AG09309 (cell line): ENCODE measurements at regions not wholly inside any gene's neighbourhood (a gene's known extent, or its start where the extent isn't known, plus 50 kb on each side); places are given as distances from the start of the nearest gene placed in this dataset.

ENCODE experiments used
- DNase-seq: peaks from one replicate; pipeline ENCODE4 v3.0.0-alpha.2; 2010; ENCODE audit warnings: low read depth
- H3K4me3 ChIP-seq: 2 replicates; pipeline ENCODE4 v1.5.1; 2011; ENCODE audit warnings: mild to moderate bottlenecking, low read depth, low read length, moderate library complexity; ENCODE audit not compliant: control insufficient read depth
- TF ChIP-seq, protein P1 (sequence below): IDR thresholded peaks from 2 replicates; pipeline ENCODE4 v1.5.1; 2011; ENCODE audit warnings: mild to moderate bottlenecking, low read depth, low read length, inconsistent platforms; ENCODE audit not compliant: insufficient read depth, control insufficient read depth; ENCODE audit errors: missing control alignments

DNA sequence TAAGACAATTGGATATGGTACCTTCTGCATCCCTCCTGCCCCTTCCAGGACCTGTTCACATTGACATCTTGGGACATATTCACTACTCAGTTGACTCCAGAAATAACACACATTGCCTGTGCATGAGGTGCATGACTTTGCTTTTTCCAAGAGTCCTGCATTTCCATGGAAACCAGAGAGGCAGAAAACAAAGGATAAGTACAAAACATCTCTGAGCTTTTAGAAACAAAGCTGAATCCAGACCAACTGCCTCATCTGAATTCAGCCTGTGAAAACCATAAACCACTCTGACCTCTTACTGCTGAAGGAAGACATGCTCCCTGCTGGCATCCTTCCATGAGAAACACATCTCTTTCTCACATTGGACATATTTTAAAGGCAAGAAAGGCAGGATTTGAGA lies 695.1 kb downstream of the TAF11L14 start:
- TF ChIP-seq, protein P1, sequence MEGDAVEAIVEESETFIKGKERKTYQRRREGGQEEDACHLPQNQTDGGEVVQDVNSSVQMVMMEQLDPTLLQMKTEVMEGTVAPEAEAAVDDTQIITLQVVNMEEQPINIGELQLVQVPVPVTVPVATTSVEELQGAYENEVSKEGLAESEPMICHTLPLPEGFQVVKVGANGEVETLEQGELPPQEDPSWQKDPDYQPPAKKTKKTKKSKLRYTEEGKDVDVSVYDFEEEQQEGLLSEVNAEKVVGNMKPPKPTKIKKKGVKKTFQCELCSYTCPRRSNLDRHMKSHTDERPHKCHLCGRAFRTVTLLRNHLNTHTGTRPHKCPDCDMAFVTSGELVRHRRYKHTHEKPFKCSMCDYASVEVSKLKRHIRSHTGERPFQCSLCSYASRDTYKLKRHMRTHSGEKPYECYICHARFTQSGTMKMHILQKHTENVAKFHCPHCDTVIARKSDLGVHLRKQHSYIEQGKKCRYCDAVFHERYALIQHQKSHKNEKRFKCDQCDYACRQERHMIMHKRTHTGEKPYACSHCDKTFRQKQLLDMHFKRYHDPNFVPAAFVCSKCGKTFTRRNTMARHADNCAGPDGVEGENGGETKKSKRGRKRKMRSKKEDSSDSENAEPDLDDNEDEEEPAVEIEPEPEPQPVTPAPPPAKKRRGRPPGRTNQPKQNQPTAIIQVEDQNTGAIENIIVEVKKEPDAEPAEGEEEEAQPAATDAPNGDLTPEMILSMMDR, result no peak
- no peak overlapping the region for H3K4me3 ChIP-seq
- DNase-seq, result no peak

DNA sequence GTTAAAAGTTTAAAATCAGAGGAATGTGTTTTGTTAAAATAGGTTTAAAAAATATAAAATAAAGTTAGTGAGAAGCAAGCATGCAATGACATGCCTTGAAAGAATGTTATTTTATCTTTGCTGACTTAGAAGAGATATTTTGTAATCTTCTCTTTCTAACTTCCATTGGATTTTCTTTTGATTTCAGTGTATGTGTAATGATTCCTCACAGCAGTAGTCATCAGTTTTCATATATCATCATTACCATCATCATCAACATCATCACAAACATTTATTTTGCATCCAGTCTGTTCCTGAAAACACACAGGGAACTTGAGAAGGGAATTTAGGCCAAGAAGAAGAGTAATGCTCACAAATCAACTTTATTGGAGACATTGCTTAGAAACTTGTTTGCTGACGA lies 699.6 kb downstream of the TAF11L14 start:
- DNase-seq, result no peak
- TF ChIP-seq, protein P1, result no peak
- H3K4me3 ChIP-seq, result no peak overlapping the region

DNA sequence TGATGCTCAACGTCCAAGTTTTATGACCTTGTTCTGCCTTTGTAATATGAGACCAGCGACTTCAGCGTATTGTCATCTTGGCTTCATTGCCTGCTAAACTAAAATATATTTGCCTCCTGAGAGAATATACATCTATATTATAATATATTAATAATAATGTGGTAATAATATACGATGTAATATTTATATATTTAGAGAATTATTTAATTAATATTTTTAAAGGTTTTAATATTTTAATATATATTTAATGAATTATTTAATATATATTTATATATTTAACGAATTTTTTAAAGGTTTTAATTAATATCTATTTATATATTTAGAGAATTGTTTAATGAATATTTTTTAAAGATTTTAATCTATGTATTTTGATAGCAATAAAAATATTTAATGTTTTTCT lies 700.7 kb downstream of the TAF11L14 start:
- TF ChIP-seq, protein P1, result no peak
- DNase-seq, result no peak
- H3K4me3 ChIP-seq, result no peak overlapping the region

DNA sequence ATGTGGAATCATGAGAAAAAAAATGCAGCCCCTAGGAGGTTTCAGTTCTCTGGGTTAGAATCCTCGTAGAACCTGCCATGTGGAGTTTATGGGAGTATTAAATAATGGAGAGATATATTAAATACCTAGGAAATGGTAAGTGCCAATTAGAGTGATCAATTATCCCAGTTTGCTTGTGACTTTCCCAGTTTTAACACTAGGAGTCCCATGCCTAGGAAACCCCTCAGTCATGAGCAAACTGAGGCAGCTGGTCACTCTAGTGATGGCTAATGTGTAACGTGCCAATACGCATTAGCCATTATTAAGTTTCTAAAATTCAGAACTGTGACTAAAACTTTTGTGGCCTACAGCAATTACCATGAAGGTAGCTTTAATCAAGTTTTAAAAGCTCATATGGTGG lies 720.6 kb downstream of the TAF11L14 start:
- H3K4me3 ChIP-seq, result no peak overlapping the region
- DNase-seq, result no peak
- TF ChIP-seq, protein P1, result no peak

DNA sequence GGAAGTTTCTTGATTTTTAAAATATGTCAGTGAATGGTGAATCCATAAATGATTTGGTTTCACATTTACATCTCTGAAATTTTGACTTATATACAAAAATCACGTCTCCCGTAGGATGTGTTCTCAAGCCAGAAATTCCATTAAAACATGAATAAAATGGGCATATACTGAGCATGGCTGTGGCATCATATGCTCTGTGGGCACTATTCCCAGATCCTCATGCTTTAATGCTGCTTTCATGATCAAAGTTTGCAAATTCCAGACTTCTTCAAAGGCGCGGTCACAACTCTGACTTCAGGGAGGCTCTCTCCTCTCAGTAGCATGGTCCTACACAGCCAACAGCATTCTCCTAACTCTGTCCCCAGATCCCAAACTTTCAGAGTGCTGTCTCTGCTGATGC lies 723.2 kb downstream of the TAF11L14 start:
- no peak for DNase-seq
- TF ChIP-seq, protein P1, result no peak
- H3K4me3 ChIP-seq, result no peak overlapping the region

DNA sequence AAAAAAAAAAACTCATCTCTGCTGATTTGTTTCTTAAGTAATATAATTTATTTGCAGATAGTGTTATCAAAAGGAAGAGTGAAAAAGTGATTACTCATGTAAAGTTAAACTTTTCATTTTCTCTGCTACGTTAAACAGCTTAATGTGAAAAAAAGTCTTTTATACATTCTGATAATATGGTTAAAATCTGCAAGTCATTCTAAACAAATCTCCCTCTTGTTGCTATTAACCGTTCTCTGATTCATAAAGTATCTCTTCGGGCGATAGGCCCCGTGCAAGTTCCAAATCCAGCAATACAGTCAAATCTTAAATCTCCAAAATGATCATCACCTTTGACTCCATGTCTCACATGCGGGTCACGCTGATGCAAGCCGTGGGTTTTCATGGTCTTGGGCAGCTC lies 732.0 kb downstream of the TAF11L14 start:
- DNase-seq, result no peak
- H3K4me3 ChIP-seq, result no peak overlapping the region
- TF ChIP-seq, protein P1, result no peak

DNA sequence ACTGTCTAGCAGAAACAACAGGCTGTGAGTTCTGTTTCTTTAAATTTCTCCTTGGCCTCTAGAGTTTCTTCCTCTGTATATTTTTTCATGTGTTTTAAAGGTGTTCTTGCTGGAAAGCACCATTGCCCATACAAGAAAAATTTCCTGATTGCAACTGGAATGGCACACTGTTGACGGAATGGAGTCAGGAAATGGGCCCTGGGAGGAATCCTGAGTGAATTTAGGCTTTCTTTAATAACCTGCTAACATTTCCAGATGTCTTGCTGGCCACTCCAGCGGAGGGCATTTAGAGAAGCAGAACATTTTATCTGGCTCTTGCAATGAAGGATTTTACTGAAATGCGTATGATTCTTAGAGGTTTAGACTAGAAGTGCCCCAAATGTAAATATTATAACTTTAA lies 736.3 kb downstream of the TAF11L14 start:
- TF ChIP-seq, protein P1, result no peak
- no peak for DNase-seq
- H3K4me3 ChIP-seq, result no peak overlapping the region
